ENCODE measurements at regions not wholly inside any gene's neighbourhood (a gene's known extent, or its start where the extent isn't known, plus 50 kb on each side); places are given as distances from the start of the nearest gene placed in this dataset.

- intact Hi-C loops (cut with DNase I): no loop called here
- no peak overlapping the region for H3K4me3 ChIP-seq (replicated peaks in 1 of 3)
- no peak for TF ChIP-seq CTCF (IDR thresholded peaks at IDR 0.05)
- TF ChIP-seq POLR2A (IDR thresholded peaks at IDR 0.05): no peak
- H3K36me3 ChIP-seq: no peaks in the 10 kb centered on the region
- H3K27me3 ChIP-seq: no peaks in the 10 kb centered on the region
- no peak for DNase-seq
- no peaks in the 10 kb centered on the region for H3K4me1 ChIP-seq
- H3K27ac ChIP-seq: no peak overlapping the region
- H3K9me3 ChIP-seq: no peaks in the 10 kb centered on the region
- 80% methylated on average over 5 to 7 of the region's 7 CpGs for WGBS, 2 donors
Observed at GRCh38 chr20:52256454-52256853, 64.9 kb upstream of the ZFP64 start.

GRCh38 chr20:52252664-52253063, 61.1 kb upstream of the ZFP64 start:
- TF ChIP-seq POLR2A (IDR thresholded peaks at IDR 0.05) (no peak), CTCF (IDR thresholded peaks at IDR 0.05) (no peak)
- WGBS, 2 donors: 86 to 87% methylated on average over 5 of the region's 5 CpGs

GRCh38 chr20:52251827-52252226, 60.2 kb upstream of the ZFP64 start:
- Histone ChIP-seq H3K36me3 (no peaks in the 10 kb centered on the region), H3K27ac (no peak overlapping the region), H3K9me3 (no peaks in the 10 kb centered on the region), H3K4me3 (replicated peaks in 1 of 3) (no peak overlapping the region), H3K4me1 (no peaks in the 10 kb centered on the region), H3K27me3 (no peaks in the 10 kb centered on the region)
- TF ChIP-seq CTCF (IDR thresholded peaks at IDR 0.05) (no peak), POLR2A (IDR thresholded peaks at IDR 0.05) (no peak)
- intact Hi-C loops (cut with DNase I): no loop called here
- 92 to 93% methylated on average over 2 of the region's 2 CpGs for WGBS, 2 donors
- no peak for DNase-seq

More at GRCh38 chr20:52252664-52253063, 61.1 kb upstream of the ZFP64 start:
- Histone ChIP-seq H3K4me3 (replicated peaks in 1 of 3) (no peak overlapping the region), H3K9me3 (no peaks in the 10 kb centered on the region), H3K36me3 (no peaks in the 10 kb centered on the region), H3K27ac (no peak overlapping the region), H3K27me3 (no peaks in the 10 kb centered on the region), H3K4me1 (no peaks in the 10 kb centered on the region)
- no peak for DNase-seq
- intact Hi-C loops (cut with DNase I): no loop called here

- Histone ChIP-seq H3K4me3 (replicated peaks in 1 of 3) (no peak overlapping the region), H3K9me3 (no peaks in the 10 kb centered on the region), H3K27ac (no peak overlapping the region), H3K36me3 (no peaks in the 10 kb centered on the region), H3K4me1 (no peaks in the 10 kb centered on the region), H3K27me3 (no peaks in the 10 kb centered on the region)
- DNase-seq: no peak
- WGBS, 2 donors: 94 to 96% methylated on average over 2 of the region's 2 CpGs
- intact Hi-C loops (cut with DNase I): no loop called here
- TF ChIP-seq POLR2A (IDR thresholded peaks at IDR 0.05) (no peak), CTCF (IDR thresholded peaks at IDR 0.05) (no peak)
Observed at GRCh38 chr20:52251136-52251700, 59.6 kb upstream of the ZFP64 start.

- intact Hi-C loops (cut with DNase I): no loop called here
- H3K4me1 ChIP-seq: no peaks in the 10 kb centered on the region
- H3K36me3 ChIP-seq: no peaks in the 10 kb centered on the region
- no peak overlapping the region for H3K27ac ChIP-seq
- TF ChIP-seq POLR2A (IDR thresholded peaks at IDR 0.05) (no peak), CTCF (IDR thresholded peaks at IDR 0.05) (no peak)
- no peak for DNase-seq
- H3K27me3 ChIP-seq: no peaks in the 10 kb centered on the region
- H3K9me3 ChIP-seq: no peaks in the 10 kb centered on the region
- WGBS, 2 donors: 90 to 96% methylated on average over 4 of the region's 4 CpGs
- no peak overlapping the region for H3K4me3 ChIP-seq (replicated peaks in 1 of 3)
Observed at GRCh38 chr20:52247548-52247947, 56.0 kb upstream of the ZFP64 start.
